ENCODE measurements at regions not wholly inside any gene's neighbourhood (a gene's known extent, or its start where the extent isn't known, plus 50 kb on each side); places are given as distances from the start of the nearest gene placed in this dataset.

- TF ChIP-seq, protein P1, sequence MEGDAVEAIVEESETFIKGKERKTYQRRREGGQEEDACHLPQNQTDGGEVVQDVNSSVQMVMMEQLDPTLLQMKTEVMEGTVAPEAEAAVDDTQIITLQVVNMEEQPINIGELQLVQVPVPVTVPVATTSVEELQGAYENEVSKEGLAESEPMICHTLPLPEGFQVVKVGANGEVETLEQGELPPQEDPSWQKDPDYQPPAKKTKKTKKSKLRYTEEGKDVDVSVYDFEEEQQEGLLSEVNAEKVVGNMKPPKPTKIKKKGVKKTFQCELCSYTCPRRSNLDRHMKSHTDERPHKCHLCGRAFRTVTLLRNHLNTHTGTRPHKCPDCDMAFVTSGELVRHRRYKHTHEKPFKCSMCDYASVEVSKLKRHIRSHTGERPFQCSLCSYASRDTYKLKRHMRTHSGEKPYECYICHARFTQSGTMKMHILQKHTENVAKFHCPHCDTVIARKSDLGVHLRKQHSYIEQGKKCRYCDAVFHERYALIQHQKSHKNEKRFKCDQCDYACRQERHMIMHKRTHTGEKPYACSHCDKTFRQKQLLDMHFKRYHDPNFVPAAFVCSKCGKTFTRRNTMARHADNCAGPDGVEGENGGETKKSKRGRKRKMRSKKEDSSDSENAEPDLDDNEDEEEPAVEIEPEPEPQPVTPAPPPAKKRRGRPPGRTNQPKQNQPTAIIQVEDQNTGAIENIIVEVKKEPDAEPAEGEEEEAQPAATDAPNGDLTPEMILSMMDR (IDR thresholded peaks at IDR 0.05), result no peak
- TF ChIP-seq POLR2A (IDR thresholded peaks at IDR 0.05), result no peak
Observed at GRCh38 chr10:10014846-10015245, 1002.8 kb upstream of the CELF2 start.

Data from esophagus squamous epithelium (tissue), 4 donors.